ENCODE measurements at regions not wholly inside any gene's neighbourhood (a gene's known extent, or its start where the extent isn't known, plus 50 kb on each side); places are given as distances from the start of the nearest gene placed in this dataset.

- TF ChIP-seq FOS (IDR thresholded peaks at IDR 0.05; ENCODE audit: borderline replicate concordance, extremely low read depth, insufficient read length): no peak
- TF ChIP-seq, protein P1, sequence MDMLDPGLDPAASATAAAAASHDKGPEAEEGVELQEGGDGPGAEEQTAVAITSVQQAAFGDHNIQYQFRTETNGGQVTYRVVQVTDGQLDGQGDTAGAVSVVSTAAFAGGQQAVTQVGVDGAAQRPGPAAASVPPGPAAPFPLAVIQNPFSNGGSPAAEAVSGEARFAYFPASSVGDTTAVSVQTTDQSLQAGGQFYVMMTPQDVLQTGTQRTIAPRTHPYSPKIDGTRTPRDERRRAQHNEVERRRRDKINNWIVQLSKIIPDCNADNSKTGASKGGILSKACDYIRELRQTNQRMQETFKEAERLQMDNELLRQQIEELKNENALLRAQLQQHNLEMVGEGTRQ (IDR thresholded peaks at IDR 0.05; ENCODE audit: borderline replicate concordance, low read depth, low read length): no peak
- TF ChIP-seq PAX8 (IDR thresholded peaks at IDR 0.05): no peak
- TF ChIP-seq RAD21 (IDR thresholded peaks at IDR 0.05; ENCODE audit: insufficient read depth, low read depth, low read length): no peak
- TF ChIP-seq KDM1A (IDR thresholded peaks at IDR 0.05; ENCODE audit: borderline replicate concordance): no peak
- TF ChIP-seq TAF1 (IDR thresholded peaks at IDR 0.05; ENCODE audit: borderline replicate concordance, low read depth, low read length): no peak
- no peak for TF ChIP-seq ESRRA (IDR thresholded peaks at IDR 0.05; ENCODE audit: low read length)
These were observed 797.3 kb upstream of the ACO1 start for GRCh38 chr9:31587146-31587545.
